HG02759 (cell line): ENCODE measurements at regions not wholly inside any gene's neighbourhood (a gene's known extent, or its start where the extent isn't known, plus 50 kb on each side); places are given as distances from the start of the nearest gene placed in this dataset.
"Not testable (repeated sequence)": the region's sequence is repeated elsewhere in the genome, so short reads cannot be mapped to it uniquely, and the experiment has no call there.

Experiments
- ATAC-seq: cut with Tn5 transposase; IDR thresholded peaks from one replicate; pipeline ENCODE4 v1.9.1; 2021; ENCODE audit warnings: mild to moderate bottlenecking, moderate library complexity; ENCODE audit not compliant: unreplicated experiment

GRCh38 chr16:29246091-29246490 is 160.4 kb downstream of the NPIPB11 start:
- not testable (repeated sequence) for ATAC-seq

- ATAC-seq: no peak
Observed at GRCh38 chr16:29237971-29238370, 168.5 kb downstream of the NPIPB11 start.

- ATAC-seq: not testable (repeated sequence)
Observed at GRCh38 chr16:29237495-29237894, 169.0 kb downstream of the NPIPB11 start.

- not testable (repeated sequence) for ATAC-seq
Observed at GRCh38 chr16:29237023-29237422, 169.5 kb downstream of the NPIPB11 start.

- ATAC-seq: not testable (repeated sequence)
Observed at GRCh38 chr16:29235836-29236370, 170.6 kb downstream of the NPIPB11 start.

GRCh38 chr16:29234536-29235275 is 171.8 kb downstream of the NPIPB11 start:
- ATAC-seq: not testable (repeated sequence)

GRCh38 chr16:29233705-29234404 is 172.7 kb downstream of the NPIPB11 start:
- ATAC-seq: not testable (repeated sequence)

- ATAC-seq: no peak
Observed at GRCh38 chr16:29232811-29233704, 173.5 kb downstream of the NPIPB11 start.

GRCh38 chr16:29232160-29232705 is 174.3 kb downstream of the NPIPB11 start:
- ATAC-seq: not testable (repeated sequence)

- ATAC-seq: no peak
Observed at GRCh38 chr16:29231244-29231643, 175.3 kb downstream of the NPIPB11 start.

- no peak for ATAC-seq
Observed at GRCh38 chr16:29230671-29231096, 175.8 kb downstream of the NPIPB11 start.

GRCh38 chr16:29230006-29230668 is 176.4 kb downstream of the NPIPB11 start:
- ATAC-seq: not testable (repeated sequence)

GRCh38 chr16:29229616-29230005 is 176.9 kb downstream of the NPIPB11 start:
- ATAC-seq: not testable (repeated sequence)

- ATAC-seq: not testable (repeated sequence)
Observed at GRCh38 chr16:29228664-29229611, 177.6 kb downstream of the NPIPB11 start.

GRCh38 chr16:29227751-29228663 is 178.5 kb downstream of the NPIPB11 start:
- ATAC-seq: peak; percentile 75

- ATAC-seq: no peak
Observed at GRCh38 chr16:29226782-29227181, 179.7 kb downstream of the NPIPB11 start.

GRCh38 chr16:29224675-29225074 is 181.8 kb downstream of the NPIPB11 start:
- not testable (repeated sequence) for ATAC-seq

GRCh38 chr16:29222615-29223014 is 183.9 kb downstream of the NPIPB11 start:
- ATAC-seq: not testable (repeated sequence)
